Neural cell (in vitro differentiated cells): ENCODE measurements at regions not wholly inside any gene's neighbourhood (a gene's known extent, or its start where the extent isn't known, plus 50 kb on each side); places are given as distances from the start of the nearest gene placed in this dataset.

Experiments
- CTCF ChIP-seq: fragments of 450-650 bp; IDR thresholded peaks from 2 replicates; pipeline ENCODE4 v1.5.1; 2014; ENCODE audit warnings: antibody characterized with exemption, mild to moderate bottlenecking, moderate library complexity; ENCODE audit not compliant: poor library complexity, severe bottlenecking
- MXI1 ChIP-seq: fragments of 450-650 bp; conservative IDR thresholded peaks from 2 replicates; pipeline ENCODE4 v1.6.1; 2014; ENCODE audit warnings: antibody characterized with exemption, mild to moderate bottlenecking; ENCODE audit not compliant: poor library complexity, severe bottlenecking
- POLR2AphosphoS5 ChIP-seq: IDR thresholded peaks from 2 replicates; pipeline ENCODE4 v1.6.1; 2012
- REST ChIP-seq: IDR thresholded peaks from 2 replicates; pipeline ENCODE4 v1.6.1; 2012; ENCODE audit warnings: borderline replicate concordance
- TAF1 ChIP-seq: IDR thresholded peaks from 2 replicates; pipeline ENCODE4 v1.6.1; 2012; ENCODE audit warnings: low read depth

GRCh38 chrY:19503092-19503449 lies 241.5 kb downstream of the KDM5D start:
- no peak for TF ChIP-seq MXI1
- no peak for TF ChIP-seq CTCF
- TF ChIP-seq TAF1: no peak
- no peak for TF ChIP-seq REST
- no peak for TF ChIP-seq POLR2AphosphoS5
